Astrocyte (in vitro differentiated cells and primary cell): ENCODE measurements at regions not wholly inside any gene's neighbourhood (a gene's known extent, or its start where the extent isn't known, plus 50 kb on each side); places are given as distances from the start of the nearest gene placed in this dataset.
A peak's percentile ranks its signal among the peaks of the same experiment; 100 is the strongest.

Experiments used
- DNase-seq: peaks from one replicate; pipeline ENCODE4 v3.0.0-alpha.2; 2010; ENCODE audit warnings: low read depth
- FAIRE-seq: peaks from 2 replicates; lab custom pipeline; 2011; peaks lifted over from hg19 to GRCh38; lab: Jason Lieb, UNC
- H2AFZ ChIP-seq: 2 replicates; pipeline ENCODE4 v1.6.0; 2012; ENCODE audit warnings: low read depth, low read length, inconsistent platforms
- H3K27ac ChIP-seq: 2 replicates; pipeline ENCODE4 v1.5.1; 2011; ENCODE audit warnings: low read depth, low read length, inconsistent platforms
- H3K27me3 ChIP-seq: 2 replicates; pipeline ENCODE4 v1.6.0; 2011; ENCODE audit warnings: low read length, inconsistent platforms; ENCODE audit not compliant: insufficient read depth
- H3K36me3 ChIP-seq: 2 replicates; pipeline ENCODE4 v1.5.1; 2011; ENCODE audit warnings: low read length, inconsistent platforms; ENCODE audit not compliant: insufficient read depth
- H3K4me1 ChIP-seq: 2 replicates; pipeline ENCODE4 v1.5.1; 2011; ENCODE audit warnings: low read length, inconsistent platforms; ENCODE audit not compliant: insufficient read depth
- H3K4me2 ChIP-seq: 2 replicates; pipeline ENCODE4 v1.6.0; 2012; ENCODE audit warnings: low read length, inconsistent platforms
- H3K4me3 ChIP-seq: 2 replicates; pipeline ENCODE4 v1.5.1; 2011; ENCODE audit warnings: low read depth, mild to moderate bottlenecking, low read length, inconsistent platforms; ENCODE audit not compliant: insufficient read depth
- H3K79me2 ChIP-seq: 2 replicates; pipeline ENCODE4 v1.6.0; 2012; ENCODE audit warnings: mild to moderate bottlenecking, low read length, inconsistent platforms; ENCODE audit not compliant: insufficient read depth
- H3K9ac ChIP-seq: 2 replicates; pipeline ENCODE4 v1.6.0; 2012; ENCODE audit warnings: mild to moderate bottlenecking, low read length, inconsistent platforms
- H3K9me3 ChIP-seq: 2 replicates; pipeline ENCODE4 v1.5.1; 2012; ENCODE audit warnings: low read depth, mild to moderate bottlenecking, low read length, inconsistent platforms; ENCODE audit not compliant: insufficient read depth
- H4K20me1 ChIP-seq: 2 replicates; pipeline ENCODE4 v1.6.0; 2012; ENCODE audit warnings: low read length, inconsistent platforms; ENCODE audit not compliant: insufficient read depth
- H3K27ac Mint-ChIP-seq: one replicate; pipeline ENCODE4 v1.8.0; 2021; ENCODE audit warnings: mild to moderate bottlenecking, mixed read lengths; ENCODE audit not compliant: unreplicated experiment
- H3K27me3 Mint-ChIP-seq: one replicate; pipeline ENCODE4 v1.8.0; 2021; ENCODE audit warnings: low read depth, mixed read lengths; ENCODE audit not compliant: unreplicated experiment
- H3K36me3 Mint-ChIP-seq: one replicate; pipeline ENCODE4 v1.8.0; 2021; ENCODE audit warnings: low read depth, mixed read lengths; ENCODE audit not compliant: unreplicated experiment
- H3K4me1 Mint-ChIP-seq: one replicate; pipeline ENCODE4 v1.8.0; 2021; ENCODE audit warnings: low read depth, mixed read lengths; ENCODE audit not compliant: unreplicated experiment
- H3K4me3 Mint-ChIP-seq: one replicate; pipeline ENCODE4 v1.8.0; 2021; ENCODE audit warnings: mild to moderate bottlenecking, moderate library complexity, mixed read lengths; ENCODE audit not compliant: unreplicated experiment
- H3K9me3 Mint-ChIP-seq: one replicate; pipeline ENCODE4 v1.8.0; 2021; ENCODE audit warnings: mild to moderate bottlenecking, mixed read lengths; ENCODE audit not compliant: unreplicated experiment
- CTCF ChIP-seq: IDR thresholded peaks from 2 replicates; pipeline ENCODE4 v1.5.1; 2011; ENCODE audit warnings: low read depth, mild to moderate bottlenecking, inconsistent platforms, low read length, moderate library complexity; ENCODE audit not compliant: insufficient read depth
- EZH2 ChIP-seq: IDR thresholded peaks from 2 replicates; pipeline ENCODE4 v1.6.1; 2012; ENCODE audit warnings: mild to moderate bottlenecking, low read length, inconsistent platforms; ENCODE audit not compliant: insufficient read depth

DNA sequence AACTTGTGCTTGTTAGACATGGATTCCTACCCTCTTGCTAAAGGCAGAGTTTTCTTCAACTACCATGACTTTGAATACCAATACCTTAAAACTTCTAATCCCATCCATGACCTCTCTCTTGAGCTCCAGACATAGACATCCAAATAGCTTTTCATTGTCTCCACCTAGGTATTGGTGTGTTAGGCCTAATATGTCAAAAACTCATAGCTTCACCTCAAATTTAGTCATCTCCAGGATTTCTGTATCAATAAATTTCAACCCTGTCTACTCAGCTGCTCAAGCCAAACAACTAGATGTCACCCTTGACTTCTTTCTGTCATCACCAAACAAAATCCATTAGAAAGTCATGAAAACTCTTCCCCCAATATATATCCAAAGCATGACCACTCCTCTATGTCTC lies 617.7 kb upstream of the GRIA3 start:
- no peaks in the 10 kb centered on the region for H3K27me3 Mint-ChIP-seq
- H3K9me3 Mint-ChIP-seq: peaks cover 7% of the 10 kb centered on the region
- no peaks in the 10 kb centered on the region for H3K9me3 ChIP-seq
- no peaks in the 10 kb centered on the region for H3K27me3 ChIP-seq
- H3K4me2 ChIP-seq: no peak overlapping the region
- H3K4me1 Mint-ChIP-seq: peaks cover 29% of the 10 kb centered on the region
- peak overlapping the region; percentile 59 for H3K27ac Mint-ChIP-seq
- H3K36me3 Mint-ChIP-seq: no peaks in the 10 kb centered on the region
- no peak for TF ChIP-seq EZH2
- no peak for TF ChIP-seq CTCF
- peaks cover 12% of the 10 kb centered on the region for H3K4me1 ChIP-seq
- H3K79me2 ChIP-seq: no peaks in the 10 kb centered on the region
- H3K36me3 ChIP-seq: no peaks in the 10 kb centered on the region
- no peak overlapping the region for H2AFZ ChIP-seq
- peak overlapping the region; percentile 16 for H3K9ac ChIP-seq
- H4K20me1 ChIP-seq: no peaks in the 10 kb centered on the region
- FAIRE-seq (no peak), DNase-seq (no peak)
- H3K4me3 Mint-ChIP-seq: no peak overlapping the region
- H3K4me3 ChIP-seq: no peak overlapping the region
- peak overlapping the region; percentile 79 for H3K27ac ChIP-seq

- Histone ChIP-seq H3K9me3 (no peaks in the 10 kb centered on the region), H3K27me3 (no peaks in the 10 kb centered on the region), H2AFZ (no peak overlapping the region), H3K27ac (peak overlapping the region; percentile 57), H3K9ac (peak overlapping the region; percentile 29), H4K20me1 (no peaks in the 10 kb centered on the region), H3K36me3 (no peaks in the 10 kb centered on the region), H3K79me2 (no peaks in the 10 kb centered on the region), H3K4me2 (peak overlapping the region; percentile 44), H3K4me1 (peaks cover 19% of the 10 kb centered on the region), H3K4me3 (no peak overlapping the region)
- DNase-seq (peak; percentile 72), FAIRE-seq (no peak)
- H3K4me3 Mint-ChIP-seq: no peak overlapping the region
- no peaks in the 10 kb centered on the region for H3K27me3 Mint-ChIP-seq
- H3K36me3 Mint-ChIP-seq: no peaks in the 10 kb centered on the region
- H3K9me3 Mint-ChIP-seq: peaks cover 11% of the 10 kb centered on the region
- peak overlapping the region; percentile 77 for H3K27ac Mint-ChIP-seq
- TF ChIP-seq EZH2 (no peak), CTCF (no peak)
- H3K4me1 Mint-ChIP-seq: peaks cover 34% of the 10 kb centered on the region
Observed at GRCh38 chrX:122567911-122568310, 616.2 kb upstream of the GRIA3 start.

DNA sequence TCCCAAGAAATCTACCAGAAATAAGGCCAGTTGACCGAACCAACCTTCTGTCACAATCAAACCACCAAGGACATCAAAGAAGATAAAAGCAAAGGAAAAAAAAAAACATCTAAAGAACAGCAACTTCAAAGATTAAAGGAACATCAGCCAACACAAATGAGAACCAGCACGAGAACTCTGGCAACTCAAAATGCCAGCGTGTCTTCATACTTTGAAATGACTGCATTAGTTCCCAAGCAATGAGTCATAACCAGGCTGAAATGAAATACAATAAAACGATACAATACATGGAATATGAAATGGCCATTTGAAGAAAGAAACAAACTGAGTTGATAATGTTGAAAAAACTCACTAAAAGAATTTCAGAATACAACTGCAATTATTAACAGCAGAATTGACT lies 611.6 kb upstream of the GRIA3 start:
- no peaks in the 10 kb centered on the region for H3K36me3 Mint-ChIP-seq
- peaks cover 13% of the 10 kb centered on the region for H3K4me1 ChIP-seq
- TF ChIP-seq CTCF: no peak
- TF ChIP-seq EZH2: no peak
- H3K27me3 ChIP-seq: no peaks in the 10 kb centered on the region
- H3K4me2 ChIP-seq: no peak overlapping the region
- H3K27me3 Mint-ChIP-seq: no peaks in the 10 kb centered on the region
- H2AFZ ChIP-seq: no peak overlapping the region
- H3K79me2 ChIP-seq: no peaks in the 10 kb centered on the region
- peaks cover 19% of the 10 kb centered on the region for H3K4me1 Mint-ChIP-seq
- no peaks in the 10 kb centered on the region for H3K9me3 ChIP-seq
- H3K9ac ChIP-seq: peak overlapping the region; percentile 18
- H3K4me3 Mint-ChIP-seq: no peak overlapping the region
- DNase-seq (peak; percentile 57), FAIRE-seq (peak; percentile 81)
- H4K20me1 ChIP-seq: no peaks in the 10 kb centered on the region
- H3K36me3 ChIP-seq: no peaks in the 10 kb centered on the region
- peaks cover 10% of the 10 kb centered on the region for H3K9me3 Mint-ChIP-seq
- peak overlapping the region; percentile 69 for H3K27ac Mint-ChIP-seq
- H3K27ac ChIP-seq: peak overlapping the region; percentile 37
- H3K4me3 ChIP-seq: no peak overlapping the region
